HG02840 (cell line): ENCODE measurements at regions not wholly inside any gene's neighbourhood (a gene's known extent, or its start where the extent isn't known, plus 50 kb on each side); places are given as distances from the start of the nearest gene placed in this dataset.
"Not testable (repeated sequence)": the region's sequence is repeated elsewhere in the genome, so short reads cannot be mapped to it uniquely, and the experiment has no call there.

Source experiments
- ATAC-seq: cut with Tn5 transposase; IDR thresholded peaks from one replicate; pipeline ENCODE4 v1.9.1; 2021; ENCODE audit warnings: mild to moderate bottlenecking, moderate library complexity, moderate number of reproducible peaks; ENCODE audit not compliant: unreplicated experiment, low FRiP score

GRCh38 chr4:23423540-23423939, 466.3 kb downstream of the PPARGC1A start:
- no peak for ATAC-seq

GRCh38 chr4:23422878-23423277, 467.0 kb downstream of the PPARGC1A start:
- ATAC-seq: no peak

- no peak for ATAC-seq
Observed at GRCh38 chr4:23413631-23414030, 476.2 kb downstream of the PPARGC1A start.

GRCh38 chr4:23412701-23413100, 477.1 kb downstream of the PPARGC1A start:
- no peak for ATAC-seq

GRCh38 chr4:23408913-23409312, 480.9 kb downstream of the PPARGC1A start:
- ATAC-seq: not testable (repeated sequence)

- ATAC-seq: no peak
Observed at GRCh38 chr4:23401572-23401971, 488.3 kb downstream of the PPARGC1A start.

GRCh38 chr4:23392860-23393458, 496.9 kb downstream of the PPARGC1A start:
- ATAC-seq: no peak

GRCh38 chr4:23390246-23390645, 499.6 kb downstream of the PPARGC1A start:
- no peak for ATAC-seq

- ATAC-seq: no peak
Observed at GRCh38 chr4:23388699-23389395, 501.0 kb downstream of the PPARGC1A start.

- no peak for ATAC-seq
Observed at GRCh38 chr4:23388255-23388654, 501.6 kb downstream of the PPARGC1A start.

- ATAC-seq: no peak
Observed at GRCh38 chr4:23384741-23385140, 505.1 kb downstream of the PPARGC1A start.

- ATAC-seq: no peak
Observed at GRCh38 chr4:23382879-23383278, 507.0 kb downstream of the PPARGC1A start.

GRCh38 chr4:23374259-23374658, 515.6 kb downstream of the PPARGC1A start:
- no peak for ATAC-seq

- ATAC-seq: no peak
Observed at GRCh38 chr4:23373261-23373660, 516.6 kb downstream of the PPARGC1A start.

GRCh38 chr4:23371533-23371932, 518.3 kb downstream of the PPARGC1A start:
- no peak for ATAC-seq

GRCh38 chr4:23369331-23369730, 520.5 kb downstream of the PPARGC1A start:
- no peak for ATAC-seq

- ATAC-seq: no peak
Observed at GRCh38 chr4:23368081-23368697, 521.7 kb downstream of the PPARGC1A start.

GRCh38 chr4:23366557-23366906, 523.3 kb downstream of the PPARGC1A start:
- ATAC-seq: no peak

GRCh38 chr4:23365871-23366556, 523.8 kb downstream of the PPARGC1A start:
- ATAC-seq: no peak

- no peak for ATAC-seq
Observed at GRCh38 chr4:23365086-23365485, 524.8 kb downstream of the PPARGC1A start.

- ATAC-seq: no peak
Observed at GRCh38 chr4:23364167-23364566, 525.7 kb downstream of the PPARGC1A start.
